Stimulated activated CD4-positive, alpha-beta T cell treated with anti-CD3 and anti-CD28 coated beads, Interleukin-12 subunit alpha, Interleukin-12 subunit beta, amount 100 ng/mL, for 24 hours (primary cell): ENCODE measurements at regions not wholly inside any gene's neighbourhood (a gene's known extent, or its start where the extent isn't known, plus 50 kb on each side); places are given as distances from the start of the nearest gene placed in this dataset.

Experiments
- DNase-seq, 2 experiments: peaks; one replicate each; pipeline ENCODE4 v3.0.0-alpha.2; 2020; ENCODE audit warnings: low read depth in 2 of 2

GRCh38 chr13:34750078-34750931 lies 191.8 kb upstream of the NBEA start:
- no peak for DNase-seq

- no peak for DNase-seq
Measured at GRCh38 chr13:34751044-34751443, 191.0 kb upstream of the NBEA start.

GRCh38 chr13:34751492-34751891 lies 190.6 kb upstream of the NBEA start:
- no peak for DNase-seq

- no peak for DNase-seq
Measured at GRCh38 chr13:34752283-34752960, 189.6 kb upstream of the NBEA start.

- no peak for DNase-seq
Measured at GRCh38 chr13:34756136-34756535, 185.9 kb upstream of the NBEA start.

GRCh38 chr13:34756572-34756971 lies 185.5 kb upstream of the NBEA start:
- no peak for DNase-seq

- DNase-seq, result no peak
Measured at GRCh38 chr13:34757441-34757840, 184.6 kb upstream of the NBEA start.

GRCh38 chr13:34758628-34759027 lies 183.4 kb upstream of the NBEA start:
- DNase-seq, result no peak

GRCh38 chr13:34762312-34762711 lies 179.8 kb upstream of the NBEA start:
- no peak for DNase-seq

- DNase-seq, result no peak
Measured at GRCh38 chr13:34764246-34764645, 177.8 kb upstream of the NBEA start.

GRCh38 chr13:34765446-34766180 lies 176.5 kb upstream of the NBEA start:
- no peak for DNase-seq

GRCh38 chr13:34767778-34768177 lies 174.3 kb upstream of the NBEA start:
- DNase-seq, result no peak

- DNase-seq, result no peak
Measured at GRCh38 chr13:34772206-34772605, 169.9 kb upstream of the NBEA start.

GRCh38 chr13:34772881-34773280 lies 169.2 kb upstream of the NBEA start:
- no peak for DNase-seq

- no peak for DNase-seq
Measured at GRCh38 chr13:34776390-34776981, 165.6 kb upstream of the NBEA start.

- no peak for DNase-seq
Measured at GRCh38 chr13:34777089-34777913, 164.8 kb upstream of the NBEA start.

GRCh38 chr13:34777914-34778303 lies 164.2 kb upstream of the NBEA start:
- no peak for DNase-seq

GRCh38 chr13:34779171-34779570 lies 162.9 kb upstream of the NBEA start:
- no peak for DNase-seq

GRCh38 chr13:34793301-34793700 lies 148.8 kb upstream of the NBEA start:
- no peak for DNase-seq

- DNase-seq, result no peak
Measured at GRCh38 chr13:34803756-34804155, 138.3 kb upstream of the NBEA start.

- DNase-seq, result no peak
Measured at GRCh38 chr13:34805347-34805746, 136.7 kb upstream of the NBEA start.
